Neural cell (in vitro differentiated cells): ENCODE measurements at regions not wholly inside any gene's neighbourhood (a gene's known extent, or its start where the extent isn't known, plus 50 kb on each side); places are given as distances from the start of the nearest gene placed in this dataset.

Source experiments
- H2AFZ ChIP-seq: fragments of 200-600, 300-800 bp; sonication (generic), shearing (Covaris generic); 2 replicates; pipeline ENCODE4 v1.6.0; 2014; ENCODE audit warnings: low read depth, mild to moderate bottlenecking, antibody characterized with exemption, low read length, moderate library complexity
- H3F3A ChIP-seq: fragments of 200-600 bp; shearing (Covaris generic); 2 replicates; pipeline ENCODE4 v1.6.1; 2016; ENCODE audit warnings: mild to moderate bottlenecking, moderate library complexity, mixed read lengths, antibody characterized with exemption, low read length; ENCODE audit not compliant: insufficient read depth, poor library complexity, severe bottlenecking
- H3K27ac ChIP-seq: fragments of 200-600, 300-800 bp; sonication (generic), shearing (Covaris generic); 2 replicates; pipeline ENCODE4 v1.5.1; 2014; ENCODE audit warnings: mild to moderate bottlenecking, low read length, moderate library complexity
- H3K27me3 ChIP-seq: fragments of 300-800, 200-600 bp; sonication (generic), shearing (Covaris generic); 2 replicates; pipeline ENCODE4 v1.6.0; 2014; ENCODE audit warnings: mild to moderate bottlenecking, low read depth, low read length, moderate library complexity; ENCODE audit not compliant: insufficient read depth
- H3K36me3 ChIP-seq: fragments of 300-800, 200-600 bp; sonication (generic), shearing (Covaris generic); 2 replicates; pipeline ENCODE4 v1.5.1; 2014; ENCODE audit warnings: mild to moderate bottlenecking, antibody characterized with exemption, low read length, moderate library complexity; ENCODE audit not compliant: insufficient read depth
- H3K4me2 ChIP-seq: fragments of 300-800, 200-600 bp; sonication (generic), shearing (Covaris generic); 2 replicates; pipeline ENCODE4 v1.6.0; 2014; ENCODE audit warnings: mild to moderate bottlenecking, low read length
- H3K4me3 ChIP-seq: fragments of 300-800, 200-600 bp; sonication (generic), shearing (Covaris generic); 2 replicates; pipeline ENCODE4 v1.5.1; 2014; ENCODE audit warnings: mild to moderate bottlenecking, low read length, moderate library complexity
- H3K79me2 ChIP-seq: fragments of 200-600 bp; shearing (Covaris generic); replicated peaks from 2 replicates; pipeline ENCODE4 v1.6.0; 2014; ENCODE audit warnings: mild to moderate bottlenecking, low read length, moderate library complexity; ENCODE audit not compliant: insufficient read depth
- H3K9ac ChIP-seq: fragments of 300-800, 200-600 bp; sonication (generic), shearing (Covaris generic); 2 replicates; pipeline ENCODE4 v1.6.1; 2016; ENCODE audit warnings: mild to moderate bottlenecking, low read length, mixed read lengths
- H3K9me2 ChIP-seq: fragments of 200-600 bp; shearing (Covaris generic); 2 replicates; pipeline ENCODE4 v1.6.1; 2016; ENCODE audit warnings: mild to moderate bottlenecking, low read length, mixed read lengths; ENCODE audit not compliant: insufficient read depth
- H3K9me3 ChIP-seq: fragments of 200-600, 300-800 bp; sonication (generic), shearing (Covaris generic); 2 replicates; pipeline ENCODE4 v1.6.1; 2016; ENCODE audit warnings: mild to moderate bottlenecking, mixed run types, low read length, moderate library complexity, mixed read lengths
- H4K20me1 ChIP-seq: fragments of 200-600 bp; shearing (Covaris generic); 2 replicates; pipeline ENCODE4 v1.6.1; 2016; ENCODE audit warnings: mild to moderate bottlenecking, mixed run types; ENCODE audit not compliant: insufficient read depth
- CTCF ChIP-seq: fragments of 450-650 bp; IDR thresholded peaks from 2 replicates; pipeline ENCODE4 v1.5.1; 2014; ENCODE audit warnings: antibody characterized with exemption, mild to moderate bottlenecking, moderate library complexity; ENCODE audit not compliant: poor library complexity, severe bottlenecking
- EP300 ChIP-seq: fragments of 450-650 bp; conservative IDR thresholded peaks from 2 replicates; pipeline ENCODE4 v1.6.1; 2014; ENCODE audit warnings: antibody characterized with exemption, mild to moderate bottlenecking, moderate library complexity; ENCODE audit not compliant: poor library complexity, severe bottlenecking
- EZH2 ChIP-seq: fragments of 200-600, 300-800 bp; shearing (Covaris generic), sonication (generic); IDR thresholded peaks from 2 replicates; pipeline ENCODE4 v1.6.1; 2014; ENCODE audit warnings: antibody characterized with exemption, low read length, borderline replicate concordance, mild to moderate bottlenecking; ENCODE audit not compliant: insufficient read depth, poor library complexity, severe bottlenecking
- MXI1 ChIP-seq: fragments of 450-650 bp; conservative IDR thresholded peaks from 2 replicates; pipeline ENCODE4 v1.6.1; 2014; ENCODE audit warnings: antibody characterized with exemption, mild to moderate bottlenecking; ENCODE audit not compliant: poor library complexity, severe bottlenecking
- POLR2AphosphoS5 ChIP-seq: IDR thresholded peaks from 2 replicates; pipeline ENCODE4 v1.6.1; 2012
- RAD21 ChIP-seq: fragments of 450-650 bp; conservative IDR thresholded peaks from 2 replicates; pipeline ENCODE4 v1.6.1; 2014; ENCODE audit warnings: antibody characterized with exemption, mild to moderate bottlenecking, moderate library complexity
- REST ChIP-seq: IDR thresholded peaks from 2 replicates; pipeline ENCODE4 v1.6.1; 2012; ENCODE audit warnings: borderline replicate concordance
- SMC3 ChIP-seq: fragments of 450-650 bp; conservative IDR thresholded peaks from 2 replicates; pipeline ENCODE4 v1.6.1; 2014; ENCODE audit warnings: antibody characterized with exemption, mild to moderate bottlenecking, moderate library complexity; ENCODE audit not compliant: poor library complexity
- TAF1 ChIP-seq: IDR thresholded peaks from 2 replicates; pipeline ENCODE4 v1.6.1; 2012; ENCODE audit warnings: low read depth

- Histone ChIP-seq H3K79me2 (no peaks in the 10 kb centered on the region), H3K9ac (no peak overlapping the region), H3K9me2 (no peaks in the 10 kb centered on the region), H2AFZ (no peak overlapping the region), H3K4me3 (no peak overlapping the region), H3K4me2 (no peak overlapping the region), H3K36me3 (no peaks in the 10 kb centered on the region), H3K9me3 (no peaks in the 10 kb centered on the region), H4K20me1 (no peaks in the 10 kb centered on the region), H3F3A (no peaks in the 10 kb centered on the region), H3K27me3 (no peaks in the 10 kb centered on the region), H3K27ac (no peak overlapping the region)
- TF ChIP-seq MXI1 (no peak), CTCF (no peak), RAD21 (no peak)
Observed at GRCh38 chr12:93962336-93962735, 186.0 kb upstream of the PLXNC1 start.

- H3K4me2 ChIP-seq, result no peak overlapping the region
- no peak overlapping the region for H3K9ac ChIP-seq
- TF ChIP-seq TAF1 (no peak), EZH2 (no peak), CTCF (no peak), REST (no peak), SMC3 (no peak), MXI1 (no peak), EP300 (no peak), RAD21 (no peak), POLR2AphosphoS5 (no peak)
- no peaks in the 10 kb centered on the region for H3F3A ChIP-seq
- H3K27ac ChIP-seq, result no peak overlapping the region
- H3K27me3 ChIP-seq, result no peaks in the 10 kb centered on the region
- no peaks in the 10 kb centered on the region for H3K36me3 ChIP-seq
- no peaks in the 10 kb centered on the region for H3K9me2 ChIP-seq
- H2AFZ ChIP-seq, result no peak overlapping the region
- H3K4me3 ChIP-seq, result no peak overlapping the region
- H4K20me1 ChIP-seq, result no peaks in the 10 kb centered on the region
- H3K9me3 ChIP-seq, result no peaks in the 10 kb centered on the region
- no peaks in the 10 kb centered on the region for H3K79me2 ChIP-seq
Observed at GRCh38 chr12:93964936-93965335, 183.4 kb upstream of the PLXNC1 start.
